ENCODE measurements at regions not wholly inside any gene's neighbourhood (a gene's known extent, or its start where the extent isn't known, plus 50 kb on each side); places are given as distances from the start of the nearest gene placed in this dataset.

DNA sequence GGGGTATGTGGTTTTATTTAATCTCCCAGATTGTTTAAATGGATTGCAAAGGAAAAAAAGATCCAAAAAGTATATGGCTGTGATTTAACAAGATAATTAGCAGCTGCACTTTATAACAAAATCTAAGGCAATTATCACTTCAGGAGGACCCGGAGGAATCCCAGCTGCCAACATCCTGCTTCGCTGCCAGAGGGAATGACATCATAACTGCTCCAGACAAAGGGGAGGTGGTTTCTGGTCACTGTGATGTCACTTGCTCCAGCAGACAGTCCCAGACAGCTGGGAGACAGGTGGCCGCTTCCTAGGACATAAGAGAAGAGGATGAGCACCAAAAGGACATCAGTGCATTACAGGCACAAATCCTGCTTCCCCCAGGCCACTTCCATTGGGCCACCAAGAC lies 371.0 kb downstream of the BCOR start:
- CTCF ChIA-PET, result no interaction called here
- H3K9me3 Mint-ChIP-seq, result peaks cover 4% of the 10 kb centered on the region
- no peak for DNase-seq

DNA sequence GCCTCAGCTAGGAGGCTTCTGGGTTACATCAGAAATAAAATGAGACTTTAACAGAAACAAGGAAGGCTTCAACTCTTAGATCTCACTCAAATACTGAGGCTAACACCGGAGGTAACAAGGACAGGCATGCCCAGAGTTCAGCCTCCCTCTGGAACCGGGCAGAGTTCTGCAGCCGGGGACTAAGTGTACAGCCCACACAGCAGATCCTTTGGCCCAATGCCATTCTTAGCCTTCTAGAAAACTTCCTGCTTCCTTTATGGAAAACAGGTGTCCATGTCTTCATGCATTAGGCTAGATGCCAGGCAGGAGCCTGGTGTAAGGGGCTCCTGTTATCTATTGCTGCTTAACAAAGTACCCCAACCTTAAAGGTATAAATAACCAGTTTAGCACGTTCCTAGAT lies 369.7 kb downstream of the BCOR start:
- H3K9me3 Mint-ChIP-seq, result peaks cover 4% of the 10 kb centered on the region
- no peak overlapping the region for H3K27ac Mint-ChIP-seq
- no peaks in the 10 kb centered on the region for H3K36me3 Mint-ChIP-seq
- no peak for DNase-seq
- H3K27me3 Mint-ChIP-seq, result peaks cover 19% of the 10 kb centered on the region
- H3K4me1 Mint-ChIP-seq, result peaks cover 15% of the 10 kb centered on the region
- CTCF ChIA-PET, result no interaction called here
- no peak overlapping the region for H3K4me3 Mint-ChIP-seq

More for the DNA sequence above, 371.0 kb downstream of the BCOR start:
- Mint-ChIP-seq H3K4me1 (peaks cover 15% of the 10 kb centered on the region), H3K27me3 (peaks cover 27% of the 10 kb centered on the region), H3K36me3 (no peaks in the 10 kb centered on the region), H3K4me3 (no peak overlapping the region), H3K27ac (no peak overlapping the region)

DNA sequence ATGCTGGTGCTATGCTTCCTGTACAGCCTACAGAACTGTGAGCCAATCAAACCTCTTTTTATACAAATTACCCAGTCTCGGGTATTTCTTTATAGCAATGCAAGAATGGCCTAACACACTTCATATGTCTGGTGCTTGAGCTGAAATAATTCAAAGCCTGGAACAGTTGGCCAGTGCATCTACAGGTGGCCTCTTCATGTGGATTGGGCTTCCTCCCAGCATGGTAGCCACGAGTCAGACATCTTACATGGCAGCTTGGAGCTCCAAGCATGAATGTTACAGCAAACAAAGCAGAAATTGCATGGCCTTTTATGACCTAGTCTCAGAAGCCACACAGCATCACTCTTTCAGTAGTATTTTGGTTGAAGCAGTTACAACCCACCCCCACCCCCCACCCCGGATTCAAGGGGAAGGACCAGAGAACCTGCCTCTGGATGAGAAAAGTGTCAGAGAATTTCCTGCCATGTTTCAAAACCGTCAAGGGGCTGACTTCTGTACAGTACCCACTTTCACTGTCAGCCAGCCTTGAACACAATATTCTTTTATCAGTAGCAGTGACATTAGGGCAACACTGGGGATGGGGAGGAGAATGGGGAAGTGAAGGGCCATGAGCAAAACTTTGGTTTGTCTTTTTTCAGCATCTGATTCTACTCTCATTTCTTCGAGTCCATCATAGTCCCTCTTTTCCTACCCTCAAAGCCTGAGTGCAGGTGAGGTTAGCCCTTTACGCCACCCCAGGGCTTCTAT lies 368.7 kb downstream of the BCOR start:
- Mint-ChIP-seq H3K4me1 (peaks cover 15% of the 10 kb centered on the region), H3K4me3 (no peak overlapping the region), H3K27me3 (peaks cover 21% of the 10 kb centered on the region), H3K27ac (no peak overlapping the region), H3K9me3 (peaks cover 4% of the 10 kb centered on the region), H3K36me3 (no peaks in the 10 kb centered on the region)
- DNase-seq, result no peak
- CTCF ChIA-PET, result no interaction called here

DNA sequence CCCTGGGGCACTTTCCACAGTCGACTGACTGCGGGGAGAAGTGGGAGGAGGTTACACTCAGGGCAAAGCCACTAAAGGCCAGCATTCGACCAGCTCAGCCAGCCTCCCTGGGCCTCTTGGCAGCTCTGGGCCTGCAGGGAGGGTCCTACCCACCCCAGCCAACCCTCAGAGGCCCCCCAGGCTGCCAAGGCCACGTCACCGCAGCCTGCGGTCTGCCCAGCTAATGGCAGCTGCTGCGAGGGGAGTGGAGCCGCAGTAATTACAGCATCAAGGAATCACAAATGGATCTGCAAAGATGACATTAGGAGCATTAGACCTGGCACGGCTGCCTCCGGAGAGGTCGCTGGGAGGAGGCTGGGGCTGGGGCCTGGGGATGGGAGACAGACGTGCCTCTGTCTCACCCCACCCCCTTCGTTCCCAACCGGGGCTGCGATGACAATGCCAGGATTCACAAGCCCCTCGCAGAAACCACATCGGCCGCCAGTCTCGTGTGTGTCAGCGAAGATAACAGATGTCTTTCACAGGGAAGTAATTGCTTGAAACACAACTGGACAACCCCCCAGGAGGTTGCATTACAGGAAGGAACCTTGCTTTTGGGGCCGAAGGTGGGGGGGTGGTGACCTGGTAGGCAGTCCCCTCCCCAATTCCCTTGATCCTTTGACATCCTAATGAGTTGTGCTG lies 367.6 kb downstream of the BCOR start:
- no peaks in the 10 kb centered on the region for H3K9me3 Mint-ChIP-seq
- no peak overlapping the region for H3K27ac Mint-ChIP-seq
- H3K36me3 Mint-ChIP-seq, result no peaks in the 10 kb centered on the region
- no peak for DNase-seq
- H3K4me3 Mint-ChIP-seq, result no peak overlapping the region
- peaks cover 7% of the 10 kb centered on the region for H3K4me1 Mint-ChIP-seq
- H3K27me3 Mint-ChIP-seq, result peaks cover 21% of the 10 kb centered on the region
- CTCF ChIA-PET, result interaction anchor here (0.7 to 1.6 kb wide), 10 partner anchors 46 to 738 kb away, joined by 3 to 8 read pairs (median 4); no protein-coding TSS in a partner anchor

DNA sequence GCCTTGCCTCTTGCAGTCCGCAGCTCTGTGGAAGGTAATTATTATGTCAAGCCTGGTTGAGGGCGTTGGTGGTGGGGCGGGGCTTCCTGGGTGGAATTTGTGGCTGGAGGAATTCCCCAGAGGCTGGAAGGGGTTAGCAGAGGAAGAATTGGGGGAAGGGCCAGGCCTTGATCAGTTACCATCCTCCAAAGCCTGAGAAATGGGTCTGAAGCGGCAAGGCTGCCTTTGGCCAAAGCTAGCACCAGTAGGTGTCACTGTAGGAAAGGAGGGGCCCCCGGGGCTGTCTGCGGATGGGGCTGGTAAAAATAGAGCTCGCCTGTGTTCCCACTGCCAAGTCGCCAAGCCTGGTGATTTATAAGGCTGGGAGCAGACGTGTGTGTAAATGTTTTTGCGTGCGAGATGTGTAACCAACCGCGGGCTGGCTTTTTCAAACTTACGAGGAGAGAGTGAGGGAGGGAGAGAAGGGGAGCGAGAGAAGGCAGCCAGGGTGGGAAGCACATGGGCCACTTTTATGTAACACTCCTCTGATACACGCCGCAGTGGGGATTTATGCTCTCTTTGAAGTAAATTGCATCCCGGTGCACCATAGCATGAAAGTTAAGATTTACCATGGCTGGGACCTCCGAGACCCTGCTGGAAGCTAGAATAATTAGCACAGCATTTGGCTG lies 367.0 kb downstream of the BCOR start:
- Mint-ChIP-seq H3K27me3 (peaks cover 21% of the 10 kb centered on the region), H3K27ac (no peak overlapping the region), H3K4me1 (peaks cover 7% of the 10 kb centered on the region), H3K9me3 (no peaks in the 10 kb centered on the region), H3K4me3 (no peak overlapping the region), H3K36me3 (no peaks in the 10 kb centered on the region)
- CTCF ChIA-PET, result interaction anchor here (0.6 to 2.0 kb wide), 16 partner anchors 39 to 737 kb away, joined by 3 to 8 read pairs (median 4); no protein-coding TSS in a partner anchor
- peak; percentile 68 for DNase-seq

DNA sequence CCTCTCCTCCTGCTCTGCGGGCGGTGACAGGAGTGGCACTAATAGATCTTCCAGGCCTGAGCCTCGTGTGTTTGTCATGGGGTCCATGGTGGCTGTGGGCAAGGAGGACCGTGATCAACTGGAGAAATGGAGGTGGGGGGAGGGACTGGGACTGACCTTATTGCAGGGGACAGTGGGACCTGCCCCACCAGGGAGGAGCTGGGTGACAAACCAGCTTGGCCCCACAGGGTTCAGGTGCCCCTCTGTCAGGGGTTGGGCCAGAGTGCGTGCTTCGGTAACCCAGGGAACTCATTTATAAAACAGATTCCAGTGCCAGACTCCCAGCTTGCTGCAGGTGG lies 366.5 kb downstream of the BCOR start:
- DNase-seq, result no peak
- Mint-ChIP-seq H3K27ac (no peak overlapping the region), H3K9me3 (no peaks in the 10 kb centered on the region), H3K4me1 (peaks cover 7% of the 10 kb centered on the region), H3K4me3 (no peak overlapping the region), H3K27me3 (peaks cover 21% of the 10 kb centered on the region), H3K36me3 (no peaks in the 10 kb centered on the region)
- CTCF ChIA-PET, result interaction anchor here (0.6 to 2.0 kb wide), 17 partner anchors 39 to 737 kb away, joined by 3 to 8 read pairs (median 4); no protein-coding TSS in a partner anchor

DNA sequence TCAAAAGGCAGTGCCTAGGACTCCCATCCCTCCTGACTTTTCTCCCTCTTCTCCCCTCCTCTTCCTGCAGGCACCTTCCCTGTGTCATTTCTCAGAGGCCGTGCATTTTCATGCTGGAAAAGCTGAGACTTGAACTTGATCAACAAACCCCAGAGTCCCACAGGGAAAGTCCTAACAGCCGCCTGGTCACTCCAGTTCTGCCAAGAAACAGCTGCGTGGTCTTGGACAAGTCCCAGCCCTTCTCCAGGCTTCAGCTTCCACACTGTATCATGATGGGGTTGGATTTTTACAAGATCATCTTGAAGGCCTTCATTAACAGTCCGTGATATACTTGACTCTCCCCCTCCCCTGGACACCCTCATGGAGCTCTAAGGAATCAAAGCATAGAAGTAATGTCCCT lies 366.0 kb downstream of the BCOR start:
- no peak overlapping the region for H3K27ac Mint-ChIP-seq
- H3K4me1 Mint-ChIP-seq, result peaks cover 7% of the 10 kb centered on the region
- no peak overlapping the region for H3K4me3 Mint-ChIP-seq
- CTCF ChIA-PET, result interaction anchor here (1.3 to 2.0 kb wide), 6 partner anchors 38 to 567 kb away, joined by 3 to 6 read pairs (median 4); no protein-coding TSS in a partner anchor
- DNase-seq, result no peak
- H3K9me3 Mint-ChIP-seq, result no peaks in the 10 kb centered on the region
- H3K27me3 Mint-ChIP-seq, result peaks cover 21% of the 10 kb centered on the region
- H3K36me3 Mint-ChIP-seq, result no peaks in the 10 kb centered on the region

DNA sequence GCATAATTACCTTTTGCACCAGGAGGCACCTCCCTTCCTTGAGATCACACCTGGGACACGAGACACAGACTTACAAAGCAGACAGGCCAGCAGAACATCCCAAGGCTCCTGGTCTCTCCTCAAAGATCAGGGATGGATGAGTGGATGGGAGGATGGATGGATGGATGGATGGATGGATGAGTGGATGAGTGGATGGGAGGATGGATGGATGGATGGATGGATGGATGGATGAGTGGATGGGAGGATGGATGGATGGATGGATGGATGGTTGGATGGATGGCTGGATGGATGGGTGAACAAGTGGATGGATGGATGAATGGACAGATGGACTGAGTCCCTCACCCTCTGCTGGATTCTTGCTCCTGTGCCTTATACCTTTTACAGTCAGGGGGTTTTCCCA lies 364.0 kb downstream of the BCOR start:
- DNase-seq, result no peak
- peaks cover 10% of the 10 kb centered on the region for H3K27me3 Mint-ChIP-seq
- H3K4me1 Mint-ChIP-seq, result peaks cover 7% of the 10 kb centered on the region
- CTCF ChIA-PET, result no interaction called here
- H3K27ac Mint-ChIP-seq, result no peak overlapping the region
- H3K4me3 Mint-ChIP-seq, result no peak overlapping the region
- H3K36me3 Mint-ChIP-seq, result no peaks in the 10 kb centered on the region
- H3K9me3 Mint-ChIP-seq, result no peaks in the 10 kb centered on the region

DNA sequence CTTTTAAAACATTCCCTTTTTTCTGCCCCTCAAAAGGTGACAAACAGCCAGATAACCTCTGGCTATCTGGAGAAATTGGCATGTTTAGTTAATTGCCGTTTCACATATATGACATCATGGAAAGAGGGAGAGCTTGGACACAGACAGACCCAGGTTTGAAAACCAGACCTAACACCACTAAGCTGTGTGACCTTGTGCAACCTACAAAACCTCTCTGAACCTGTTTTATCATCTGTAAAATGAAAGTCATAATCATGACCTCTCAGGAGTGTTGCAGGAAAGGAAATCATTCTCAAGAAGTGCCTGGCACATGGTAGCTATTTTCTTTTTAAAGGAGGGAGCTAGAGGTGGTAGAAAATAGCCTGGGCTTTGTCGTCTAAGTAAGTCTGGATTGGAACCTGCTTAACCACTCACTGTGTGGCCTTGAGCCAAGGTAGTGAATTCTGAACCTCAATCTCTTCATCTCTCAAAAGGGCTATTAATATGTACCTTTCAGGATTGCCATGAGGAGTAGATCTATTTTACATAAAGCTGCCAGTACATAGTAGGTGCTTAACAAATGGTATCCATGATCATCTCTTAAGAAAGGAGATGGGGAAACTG lies 363.5 kb downstream of the BCOR start:
- CTCF ChIA-PET, result no interaction called here
- Mint-ChIP-seq H3K27ac (no peak overlapping the region), H3K4me3 (no peak overlapping the region)

DNA sequence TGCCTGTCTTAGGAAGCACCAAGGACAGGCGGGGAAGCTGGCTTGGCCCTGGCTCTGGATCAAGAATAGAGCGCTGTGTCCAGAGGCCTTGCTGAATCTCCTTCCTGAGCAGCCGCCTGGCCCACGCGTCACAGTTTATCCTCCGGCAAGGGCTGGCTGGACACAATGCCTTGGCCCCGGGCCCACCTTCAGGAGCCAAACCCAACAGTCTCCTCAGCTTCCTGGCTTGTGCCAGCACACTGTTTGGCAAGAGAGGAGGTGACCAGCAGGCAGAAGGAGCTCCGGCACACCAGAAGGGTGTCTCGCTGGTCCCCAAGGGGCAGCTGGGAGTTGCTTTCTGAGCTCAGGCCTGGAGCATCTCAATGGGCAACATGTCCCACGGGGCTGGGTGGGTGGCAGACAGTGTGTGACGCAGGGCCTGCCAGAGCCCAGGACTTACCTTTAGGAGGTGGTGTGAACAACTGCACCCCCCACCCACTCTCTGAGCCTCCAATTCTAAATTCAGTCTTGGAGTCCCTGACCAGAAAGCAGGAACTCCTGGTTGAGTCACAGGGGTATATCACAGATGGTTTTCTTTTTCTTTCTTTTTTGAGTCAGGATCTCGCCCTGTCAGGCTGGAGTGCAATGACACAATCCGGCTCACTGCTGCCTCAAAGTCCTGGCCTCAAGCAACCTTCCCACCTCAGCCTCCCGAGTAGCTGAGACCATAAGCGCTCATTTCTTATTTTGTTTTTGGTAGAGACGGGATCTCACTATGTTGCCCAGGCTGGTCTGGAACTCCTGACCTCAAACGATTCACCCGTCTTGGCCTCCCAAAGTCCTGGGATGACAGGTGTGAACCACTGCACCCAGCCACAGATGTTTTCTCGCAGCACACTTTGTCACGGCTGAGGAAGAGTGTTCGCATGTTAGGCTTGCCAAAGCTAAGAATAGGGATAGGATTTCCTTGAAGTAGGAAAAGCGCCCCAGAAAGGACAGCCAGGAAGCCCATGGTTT lies 361.2 kb downstream of the BCOR start:
- Mint-ChIP-seq H3K27me3 (peaks cover 6% of the 10 kb centered on the region), H3K36me3 (no peaks in the 10 kb centered on the region), H3K4me3 (no peak overlapping the region), H3K27ac (no peak overlapping the region), H3K9me3 (no peaks in the 10 kb centered on the region), H3K4me1 (no peaks in the 10 kb centered on the region)
- DNase-seq, result no peak
- CTCF ChIA-PET, result interaction anchor here (0.7 kb wide), 1 partner anchor 211 kb away, joined by 3 read pairs; no protein-coding TSS in a partner anchor

More for the DNA sequence above, 363.5 kb downstream of the BCOR start:
- Mint-ChIP-seq H3K36me3 (no peaks in the 10 kb centered on the region), H3K9me3 (no peaks in the 10 kb centered on the region), H3K4me1 (peaks cover 7% of the 10 kb centered on the region), H3K27me3 (peaks cover 10% of the 10 kb centered on the region)
- DNase-seq, result no peak

DNA sequence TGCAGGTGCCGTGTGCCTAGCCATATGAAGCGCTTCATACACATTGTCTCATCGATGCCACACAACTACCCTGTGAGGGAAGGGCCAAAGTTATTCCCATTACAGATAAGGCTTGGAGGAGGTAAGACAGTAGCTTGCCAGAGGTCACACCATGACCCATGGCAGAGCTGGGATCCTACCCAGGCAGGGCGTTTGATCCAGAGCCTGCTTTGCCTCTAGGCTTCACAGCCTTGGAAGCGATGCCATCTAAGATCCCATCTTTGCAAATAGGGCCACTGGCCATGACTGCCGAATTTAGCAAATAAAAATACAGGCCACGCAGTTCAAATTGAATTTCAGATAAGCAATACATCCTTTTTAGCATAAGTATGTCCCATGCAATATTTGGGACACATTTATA lies 358.2 kb downstream of the BCOR start:
- no peaks in the 10 kb centered on the region for H3K27me3 Mint-ChIP-seq
- no peaks in the 10 kb centered on the region for H3K36me3 Mint-ChIP-seq
- DNase-seq, result no peak
- CTCF ChIA-PET, result no interaction called here
- H3K4me1 Mint-ChIP-seq, result no peaks in the 10 kb centered on the region
- no peaks in the 10 kb centered on the region for H3K9me3 Mint-ChIP-seq
- H3K27ac Mint-ChIP-seq, result no peak overlapping the region
- no peak overlapping the region for H3K4me3 Mint-ChIP-seq

DNA sequence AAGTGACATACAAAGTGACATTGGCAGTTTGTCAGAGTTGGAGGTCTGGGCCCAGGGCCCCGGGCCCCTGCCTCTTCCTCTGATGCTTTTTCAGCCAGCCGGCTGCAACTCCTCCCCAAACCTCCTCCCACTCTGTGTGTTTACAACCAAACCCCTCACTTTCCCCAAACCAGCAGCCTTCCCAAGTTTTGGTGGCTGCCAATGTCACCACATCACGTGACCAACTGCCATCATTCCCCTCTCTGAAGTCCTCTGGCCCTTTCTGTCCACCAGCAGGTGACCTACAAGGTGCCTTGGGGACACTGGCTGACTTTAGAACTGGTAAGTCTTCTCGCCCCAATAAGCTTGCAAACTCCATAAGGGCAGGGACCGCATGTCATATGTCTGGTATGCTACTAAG lies 357.7 kb downstream of the BCOR start:
- CTCF ChIA-PET, result no interaction called here
- H3K4me1 Mint-ChIP-seq, result no peaks in the 10 kb centered on the region
- H3K9me3 Mint-ChIP-seq, result no peaks in the 10 kb centered on the region
- H3K27me3 Mint-ChIP-seq, result peaks cover 1% of the 10 kb centered on the region
- no peak for DNase-seq
- H3K27ac Mint-ChIP-seq, result no peak overlapping the region
- H3K4me3 Mint-ChIP-seq, result no peak overlapping the region
- no peaks in the 10 kb centered on the region for H3K36me3 Mint-ChIP-seq

DNA sequence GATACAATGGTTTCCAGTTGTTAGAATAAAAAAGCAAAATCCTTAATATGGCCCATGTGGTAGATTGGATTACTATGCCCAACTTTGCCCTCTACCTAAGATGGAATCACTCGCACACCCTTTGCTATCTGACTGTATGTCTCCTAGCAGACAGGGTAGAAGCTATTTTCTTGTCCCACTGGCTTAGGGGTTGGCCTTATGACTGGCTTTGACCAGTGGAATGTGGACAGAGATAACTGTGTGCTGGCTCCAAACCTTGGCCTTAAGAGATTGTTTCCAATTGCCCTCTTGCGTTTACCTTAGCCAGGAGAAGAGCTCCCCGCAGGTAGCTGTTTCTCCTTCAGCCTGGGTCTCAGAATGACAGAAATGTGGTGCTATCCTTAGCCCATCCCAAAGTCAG lies 355.9 kb downstream of the BCOR start:
- CTCF ChIA-PET, result no interaction called here
- no peaks in the 10 kb centered on the region for H3K36me3 Mint-ChIP-seq

More for the DNA sequence above, 355.9 kb downstream of the BCOR start:
- DNase-seq, result no peak
- Mint-ChIP-seq H3K4me1 (no peaks in the 10 kb centered on the region), H3K4me3 (no peak overlapping the region), H3K9me3 (no peaks in the 10 kb centered on the region), H3K27ac (no peak overlapping the region), H3K27me3 (peaks cover 4% of the 10 kb centered on the region)
